Stimulated activated CD4-positive, alpha-beta T cell treated with anti-CD3 and anti-CD28 coated beads, TNF-alpha, amount 100 ng/mL, for 4 hours (primary cell): ENCODE measurements at regions not wholly inside any gene's neighbourhood (a gene's known extent, or its start where the extent isn't known, plus 50 kb on each side); places are given as distances from the start of the nearest gene placed in this dataset.
"Not testable (repeated sequence)": the region's sequence is repeated elsewhere in the genome, so short reads cannot be mapped to it uniquely, and the experiment has no call there.

Experiments used
- DNase-seq, 3 experiments: peaks; one replicate each; pipeline ENCODE4 v3.0.0-alpha.2; 2020; ENCODE audit warnings: low read depth in 3 of 3

DNA sequence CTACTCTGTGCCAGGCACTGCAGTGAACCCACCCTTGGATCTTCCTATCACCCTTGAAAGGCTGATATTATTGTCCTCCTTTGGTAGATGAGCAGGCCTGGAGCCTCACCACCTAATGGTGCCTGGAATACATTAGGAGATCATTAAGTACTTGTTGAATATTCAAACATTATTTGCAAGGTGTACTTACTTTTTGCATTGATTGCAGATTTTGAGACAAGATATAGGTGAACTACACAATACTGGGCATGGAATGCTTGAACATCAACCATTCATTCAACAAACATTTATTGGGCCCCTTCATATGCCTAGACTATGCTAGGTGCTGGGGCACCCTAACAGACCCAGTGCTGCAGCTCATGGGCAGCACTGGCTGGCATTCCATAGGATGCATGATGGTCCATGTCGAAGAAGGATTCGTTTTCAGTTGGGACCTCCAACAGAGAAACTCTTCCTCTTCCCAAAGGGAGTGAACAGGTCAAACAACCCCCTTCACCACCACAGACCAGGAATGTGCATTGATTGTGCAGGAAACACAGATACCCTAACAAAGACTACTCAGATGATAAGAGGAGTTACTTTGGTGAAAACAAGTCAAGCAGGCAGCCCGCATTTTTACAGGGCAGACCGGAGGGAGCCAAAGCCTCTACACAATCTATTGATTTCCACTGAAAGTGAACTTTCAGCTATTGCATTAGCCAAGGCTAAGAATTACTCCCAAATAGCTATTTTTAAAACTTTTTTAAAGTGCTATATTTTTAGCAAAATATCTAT lies 149.6 kb upstream of the SH3BP4 start:
- DNase-seq: no peak

DNA sequence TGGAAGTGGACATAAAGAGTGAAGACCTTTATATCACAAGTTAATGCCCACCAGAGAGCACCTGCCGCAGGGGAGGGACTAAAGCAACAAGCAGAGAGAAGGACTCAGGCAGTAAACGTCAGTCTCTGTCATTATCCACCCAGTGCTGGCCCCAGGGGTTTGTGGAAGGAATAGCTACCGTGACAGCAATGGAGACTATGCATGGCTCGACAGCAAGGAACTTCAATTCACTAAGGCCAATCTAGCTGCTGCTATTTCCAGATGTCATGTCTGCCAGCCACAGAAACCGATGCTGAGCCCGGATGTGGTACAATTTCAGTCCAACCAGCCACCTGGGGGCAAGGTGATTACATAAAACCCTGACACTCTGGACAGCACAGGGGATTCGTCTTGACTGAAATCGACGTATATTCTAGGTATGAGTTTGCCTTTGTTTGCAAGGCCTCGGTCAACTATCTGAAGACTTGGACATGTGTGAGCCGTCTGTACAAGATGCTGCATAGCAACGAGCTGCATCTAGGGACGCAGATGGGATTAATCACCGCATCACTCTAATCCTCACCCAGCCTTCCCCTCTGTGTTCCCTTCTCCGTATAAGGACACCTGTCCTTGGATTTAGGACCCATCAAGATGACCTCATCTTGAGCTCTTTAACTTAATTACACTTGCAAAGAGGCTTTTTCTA lies 154.1 kb upstream of the SH3BP4 start:
- no peak for DNase-seq

DNA sequence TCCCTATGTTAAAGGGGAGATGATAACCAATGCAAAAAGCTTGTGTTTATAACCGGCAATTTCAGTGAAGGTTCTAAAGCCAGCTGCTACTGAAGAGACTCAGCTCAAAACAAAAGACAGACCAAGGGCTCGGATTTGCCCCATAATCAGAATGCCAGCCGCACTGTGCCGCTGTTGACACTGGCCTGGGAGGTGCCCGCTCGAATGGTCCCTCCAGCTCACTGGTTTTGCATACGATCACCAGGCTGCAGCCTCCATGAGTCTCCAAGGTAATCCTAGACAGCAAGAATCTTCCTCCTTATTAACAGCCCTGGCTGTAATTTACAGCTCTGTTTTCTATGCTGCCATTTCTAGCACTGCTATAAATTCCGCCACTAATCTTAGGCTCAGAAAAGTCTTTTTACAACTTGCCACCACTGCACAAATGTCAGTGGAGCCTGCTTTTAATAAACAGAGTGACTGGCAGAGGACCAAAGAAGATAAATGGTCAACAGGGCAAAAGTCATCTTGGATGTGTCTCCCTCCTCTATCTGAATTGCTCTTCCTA lies 155.7 kb upstream of the SH3BP4 start:
- DNase-seq: no peak

- DNase-seq: no peak
These were observed 156.4 kb upstream of the SH3BP4 start for GRCh38 chr2:234795272-234795920.

DNA sequence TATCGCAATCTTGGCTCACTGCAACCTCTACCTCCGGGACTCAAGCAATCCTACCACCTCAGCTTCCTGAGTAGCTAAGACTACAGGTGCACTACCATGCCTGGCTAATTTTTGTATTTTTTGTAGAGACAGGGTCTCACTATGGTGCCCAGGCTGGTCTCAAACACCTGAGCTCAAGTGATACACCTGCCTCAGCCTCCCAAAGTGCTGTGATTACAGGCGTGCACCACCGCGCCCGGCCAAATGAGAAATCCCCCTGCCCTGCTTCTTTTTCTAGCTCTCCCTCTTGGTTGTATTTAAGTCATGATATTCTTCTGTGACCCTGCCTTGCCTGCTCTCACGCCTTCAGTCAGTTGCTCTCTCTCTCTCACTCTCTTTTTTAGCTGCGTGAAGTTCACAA lies 157.0 kb upstream of the SH3BP4 start:
- DNase-seq: no peak

DNA sequence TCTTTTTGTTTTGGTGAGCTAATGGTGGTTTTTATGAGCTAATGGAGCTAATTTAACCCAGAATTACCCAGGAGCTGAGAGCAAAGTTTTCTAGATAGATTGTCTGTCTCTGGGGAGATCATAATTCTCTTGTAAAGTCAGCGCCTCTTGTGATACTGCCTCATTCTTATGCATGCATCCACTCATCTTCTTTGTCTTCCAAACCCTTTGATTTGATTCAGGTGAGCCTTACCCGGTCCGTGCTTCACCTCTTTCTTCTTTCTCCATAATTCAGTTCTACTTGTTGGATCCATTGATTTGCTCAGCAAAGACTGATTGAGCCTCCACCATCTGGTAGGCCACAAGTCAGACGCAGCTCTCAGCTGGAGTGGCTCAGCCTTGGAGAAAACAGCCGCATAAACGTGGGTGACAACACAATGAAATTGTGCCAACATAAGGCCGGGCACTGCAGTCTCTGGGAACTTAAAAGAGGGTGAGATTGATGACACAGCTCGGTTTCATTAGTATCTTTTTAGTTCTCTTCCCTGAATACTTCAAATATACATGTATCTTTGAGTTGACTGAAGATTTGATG lies 158.5 kb upstream of the SH3BP4 start:
- DNase-seq: no peak

DNA sequence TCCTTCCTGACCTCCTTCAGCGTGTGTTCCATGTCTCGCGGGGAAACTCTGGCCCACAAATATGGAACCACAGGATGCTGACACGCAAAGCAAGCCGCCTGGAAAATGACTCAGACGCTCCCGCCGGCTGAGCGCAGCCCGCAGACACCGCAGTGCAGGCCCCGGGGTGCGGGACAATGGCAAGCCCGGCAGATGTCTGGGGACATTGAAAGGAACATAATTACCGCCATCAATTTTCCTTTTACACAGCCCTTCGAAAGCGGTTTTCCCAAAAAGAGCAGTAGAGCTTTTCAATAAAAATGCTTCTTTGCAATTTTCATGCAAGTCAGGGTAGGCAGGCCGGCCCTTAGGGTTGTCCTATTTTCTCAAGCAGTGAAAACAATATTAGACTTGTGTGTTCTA lies 159.2 kb upstream of the SH3BP4 start:
- no peak for DNase-seq

GRCh38 chr2:234792096-234792495 lies 159.7 kb upstream of the SH3BP4 start:
- DNase-seq: not testable (repeated sequence)

DNA sequence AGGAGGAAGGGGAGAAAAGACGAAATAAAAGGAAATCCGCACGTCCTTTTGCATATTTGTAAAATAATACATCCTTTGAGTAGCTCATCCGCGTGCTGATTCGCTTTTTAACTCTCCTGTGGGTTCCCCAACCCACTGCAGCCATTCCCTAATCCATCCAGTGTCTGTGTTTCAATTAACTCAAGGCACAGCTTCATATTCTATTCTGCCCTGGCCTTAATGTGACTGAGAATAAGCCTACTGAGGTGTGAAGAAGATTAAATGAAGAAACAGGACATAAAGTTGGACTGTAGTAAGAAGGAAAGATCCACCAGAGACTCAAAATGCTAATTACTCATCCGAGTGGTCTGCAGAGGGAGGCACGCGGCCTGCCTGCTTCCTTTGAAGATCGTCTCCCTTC lies 161.4 kb upstream of the SH3BP4 start:
- no peak for DNase-seq

DNA sequence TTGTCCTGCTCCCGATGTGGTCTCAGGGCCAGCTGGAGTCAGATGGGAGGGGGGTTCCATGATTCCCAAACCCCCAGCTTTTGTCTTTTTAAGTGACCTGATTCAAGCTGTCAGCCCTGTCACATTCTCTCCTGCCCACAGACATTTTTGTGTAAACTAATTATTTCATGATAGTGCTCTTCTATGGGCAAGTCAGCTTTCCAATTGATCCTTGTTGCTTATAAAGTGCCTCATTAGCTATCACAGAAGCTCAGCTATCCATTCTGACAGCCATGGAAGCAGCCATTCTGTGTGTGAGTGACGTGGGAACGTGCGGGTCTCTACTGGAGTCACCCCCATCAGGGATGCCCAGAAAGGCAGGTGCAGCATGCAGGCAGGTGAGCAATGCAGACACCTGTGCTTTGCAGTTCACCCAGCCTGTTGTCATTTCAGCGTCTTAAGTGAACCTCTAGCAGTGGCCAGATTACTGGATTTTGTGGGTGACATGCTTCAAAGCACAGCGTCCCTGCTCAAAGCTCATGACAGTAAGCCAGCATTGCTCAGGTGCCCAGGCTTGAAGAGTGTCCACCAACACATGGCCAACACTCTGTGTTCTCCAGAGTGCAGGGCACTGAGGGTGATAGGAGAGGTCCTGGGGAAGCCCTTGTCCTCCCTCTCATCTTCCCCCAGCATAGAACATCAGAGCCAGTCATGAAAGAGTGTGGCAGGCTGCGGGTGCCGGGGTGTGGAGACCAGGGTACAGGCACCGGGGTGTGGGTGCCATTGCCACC lies 162.1 kb upstream of the SH3BP4 start:
- DNase-seq: no peak

GRCh38 chr2:234788841-234789240 lies 163.0 kb upstream of the SH3BP4 start:
- no peak for DNase-seq

- no peak for DNase-seq
These were observed 163.4 kb upstream of the SH3BP4 start for GRCh38 chr2:234788381-234788780.

- DNase-seq: no peak
These were observed 164.7 kb upstream of the SH3BP4 start for GRCh38 chr2:234787114-234787513.

DNA sequence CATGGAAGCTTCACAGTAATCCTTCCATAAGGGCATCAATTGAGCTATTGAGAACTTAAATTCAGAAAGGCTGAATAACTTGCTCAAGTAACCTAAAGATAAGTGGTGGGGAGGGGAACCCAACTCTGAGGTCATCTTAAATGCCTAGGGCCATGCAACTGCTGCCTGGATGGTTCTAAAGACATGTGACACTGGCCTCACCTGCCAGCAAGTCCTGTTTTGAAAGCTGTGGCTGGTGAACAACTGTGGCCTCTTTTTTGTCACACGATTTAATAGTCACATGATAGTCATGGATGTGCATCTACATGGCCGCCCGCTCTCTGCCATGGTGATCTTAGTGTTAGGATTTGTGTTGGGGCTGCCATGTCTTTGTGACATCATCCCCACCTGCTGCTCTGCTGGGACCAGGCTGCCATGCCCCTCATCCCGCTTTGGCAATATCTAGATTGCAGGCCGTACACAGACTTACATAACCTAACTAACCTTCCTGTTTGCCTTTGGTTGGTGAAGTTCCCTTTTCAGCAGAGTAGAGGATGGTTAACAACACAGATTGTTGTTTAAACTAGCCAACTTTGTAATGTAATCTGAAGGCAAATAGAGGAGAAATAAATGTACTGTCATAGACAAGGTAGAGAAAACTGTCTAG lies 177.9 kb upstream of the SH3BP4 start:
- DNase-seq: no peak

DNA sequence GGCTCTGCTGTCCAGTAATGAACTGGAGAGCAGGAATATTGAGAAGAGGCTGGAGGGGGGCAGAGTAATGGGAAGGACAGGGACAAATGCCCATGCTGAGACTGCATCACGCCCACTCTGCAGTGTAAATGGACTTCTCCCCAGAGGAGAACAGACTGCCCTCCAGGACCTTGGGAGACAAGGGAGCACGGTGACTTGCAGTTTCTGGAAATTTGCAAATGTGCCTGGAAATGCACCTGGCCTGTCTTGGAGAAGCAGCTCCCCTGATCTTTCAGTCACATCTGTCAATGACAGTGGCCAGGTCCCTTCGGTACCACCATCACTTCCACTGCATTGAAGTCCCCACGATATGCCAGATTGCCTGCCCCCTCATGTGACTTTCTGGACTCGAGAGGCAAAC lies 178.7 kb upstream of the SH3BP4 start:
- no peak for DNase-seq

- DNase-seq: no peak
These were observed 179.1 kb upstream of the SH3BP4 start for GRCh38 chr2:234772733-234773060.

GRCh38 chr2:234771980-234772732 lies 179.7 kb upstream of the SH3BP4 start:
- DNase-seq: no peak

DNA sequence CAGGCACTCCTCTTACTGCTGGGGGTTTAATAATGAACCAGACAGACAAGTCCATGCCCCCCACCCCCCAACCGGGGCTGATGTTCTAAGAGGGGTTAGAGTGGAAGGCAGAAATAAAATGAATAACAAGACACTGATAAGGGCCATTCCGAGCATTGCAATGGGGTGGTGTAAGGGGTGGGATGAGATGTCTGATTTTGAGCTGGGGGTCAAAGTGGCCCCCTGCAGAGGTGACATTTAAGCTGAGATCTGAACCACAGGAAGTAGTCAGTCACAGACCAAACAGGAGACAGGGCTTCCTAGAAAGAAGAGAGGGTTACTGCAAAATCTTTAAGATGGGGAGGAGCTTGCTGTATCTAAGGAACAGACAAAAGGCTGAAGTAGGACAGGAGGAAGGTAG lies 180.6 kb upstream of the SH3BP4 start:
- no peak for DNase-seq

DNA sequence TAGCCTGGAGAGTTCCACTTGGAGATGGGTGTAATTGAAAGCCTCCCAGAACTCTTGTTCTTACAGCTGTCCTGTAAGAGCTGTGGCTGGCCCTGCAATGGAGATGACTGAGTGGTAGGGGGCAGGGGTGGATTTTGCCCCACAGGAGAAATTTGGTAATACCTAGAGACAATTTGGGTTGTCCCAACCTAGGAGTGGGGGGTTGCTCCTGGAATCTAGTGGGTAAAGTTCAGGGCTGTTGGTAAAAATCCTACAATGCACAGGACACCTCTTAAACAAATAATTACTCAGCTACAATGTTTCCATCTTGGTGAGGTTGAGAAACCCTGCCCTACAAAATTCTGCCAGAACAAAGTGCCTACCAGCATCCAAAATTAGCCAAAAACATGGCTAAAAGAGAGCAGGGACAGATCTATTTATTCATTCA lies 181.1 kb upstream of the SH3BP4 start:
- no peak for DNase-seq

GRCh38 chr2:234770031-234770506 lies 181.7 kb upstream of the SH3BP4 start:
- DNase-seq: no peak
